HUES64 (cell line): ENCODE measurements at regions not wholly inside any gene's neighbourhood (a gene's known extent, or its start where the extent isn't known, plus 50 kb on each side); places are given as distances from the start of the nearest gene placed in this dataset.
"Not testable (repeated sequence)": the region's sequence is repeated elsewhere in the genome, so short reads cannot be mapped to it uniquely, and the experiment has no call there.

Experiments
- H3K27ac ChIP-seq: 2 replicates; pipeline ENCODE4 v1.7.0; 2013; ENCODE audit warnings: low read depth, low read length, inconsistent platforms
- H3K27me3 ChIP-seq: 2 replicates; pipeline ENCODE4 v1.6.1; 2013; ENCODE audit warnings: mild to moderate bottlenecking, low read length; ENCODE audit not compliant: insufficient read depth
- H3K36me3 ChIP-seq: 2 replicates; pipeline ENCODE4 v1.6.1; 2013; ENCODE audit warnings: mild to moderate bottlenecking, low read length; ENCODE audit not compliant: insufficient read depth
- H3K4me1 ChIP-seq: 2 replicates; pipeline ENCODE4 v1.6.1; 2013; ENCODE audit warnings: mild to moderate bottlenecking, low read length, moderate library complexity; ENCODE audit not compliant: insufficient read depth
- H3K4me3 ChIP-seq: 2 replicates; pipeline ENCODE4 v1.5.1; 2013; ENCODE audit warnings: mild to moderate bottlenecking, low read length, moderate library complexity
- H3K9ac ChIP-seq: 2 replicates; pipeline ENCODE4 v1.6.1; 2013; ENCODE audit warnings: mild to moderate bottlenecking, low read depth, low read length
- H3K9me3 ChIP-seq: 2 replicates; pipeline ENCODE4 v1.6.1; 2013; ENCODE audit warnings: low read depth, low read length; ENCODE audit not compliant: insufficient read depth
- WGBS: fragments of 150-250, 120-280 bp; methylation state at CpG from one replicate; pipeline ENCODE4 v1.1.7; 2013; ENCODE audit warnings: missing lambda C conversion rate; 5-methylcytosine and 5-hydroxymethylcytosine counted together

DNA sequence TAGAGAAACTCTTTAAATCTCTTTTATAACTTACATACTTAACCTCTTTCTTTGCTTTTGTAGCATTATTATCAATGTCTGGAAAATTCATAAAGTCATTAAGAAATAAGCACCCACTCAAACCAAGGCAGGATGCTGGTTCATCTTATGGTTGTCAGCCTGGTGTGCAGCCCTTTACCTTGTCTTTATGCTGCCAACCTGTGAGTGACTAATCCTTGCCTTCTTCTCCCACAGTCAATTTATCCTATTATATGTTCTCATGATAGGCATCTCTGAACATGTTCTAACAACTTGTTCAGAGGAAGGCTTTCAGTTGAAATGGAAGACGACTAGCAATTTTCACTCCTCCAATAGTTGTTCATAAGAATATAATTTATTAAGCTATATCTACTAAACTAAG is 186.9 kb upstream of the CAND1 start:
- no peaks in the 10 kb centered on the region for H3K27me3 ChIP-seq
- no peak overlapping the region for H3K27ac ChIP-seq
- H3K4me1 ChIP-seq = peaks cover 23% of the 10 kb centered on the region
- no peaks in the 10 kb centered on the region for H3K9me3 ChIP-seq
- no peak overlapping the region for H3K9ac ChIP-seq
- WGBS = no CpG with 5 or more reads among the region's 1 CpG
- H3K4me3 ChIP-seq = no peak overlapping the region
- no peaks in the 10 kb centered on the region for H3K36me3 ChIP-seq

- Histone ChIP-seq H3K27ac (no peak overlapping the region), H3K27me3 (no peaks in the 10 kb centered on the region), H3K36me3 (no peaks in the 10 kb centered on the region), H3K9ac (no peak overlapping the region), H3K9me3 (no peaks in the 10 kb centered on the region), H3K4me3 (no peak overlapping the region), H3K4me1 (peaks cover 7% of the 10 kb centered on the region; the same call in 1 of the 2 replicates)
- 85% methylated on average over 2 of the region's 2 CpGs for WGBS
These were observed 183.5 kb upstream of the CAND1 start for GRCh38 chr12:67085699-67086098.

DNA sequence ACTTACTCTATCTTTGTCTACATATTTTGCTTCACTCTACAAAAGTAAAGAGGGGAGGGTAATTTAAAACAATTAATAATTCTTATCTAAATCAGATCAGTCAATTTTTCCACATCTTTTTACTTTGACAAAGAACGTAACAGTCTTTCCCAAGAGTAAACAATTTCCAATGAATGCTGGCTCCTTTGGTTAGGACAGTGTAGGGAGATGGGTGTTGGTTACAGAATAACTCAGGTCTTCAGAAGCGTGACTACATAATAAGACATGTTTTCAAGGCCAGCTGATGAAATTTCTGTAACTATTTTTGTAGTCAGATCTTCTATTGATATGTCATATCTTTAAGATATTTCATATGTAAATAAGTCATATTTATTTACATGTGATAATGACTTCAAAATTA is 183.0 kb upstream of the CAND1 start:
- H3K9me3 ChIP-seq = no peaks in the 10 kb centered on the region
- H3K9ac ChIP-seq = no peak overlapping the region
- H3K27me3 ChIP-seq = no peaks in the 10 kb centered on the region
- H3K27ac ChIP-seq = no peak overlapping the region
- no peak overlapping the region for H3K4me3 ChIP-seq
- peaks cover 7% of the 10 kb centered on the region; the same call in 1 of the 2 replicates for H3K4me1 ChIP-seq
- WGBS = 93% methylated on average over 2 of the region's 2 CpGs
- H3K36me3 ChIP-seq = no peaks in the 10 kb centered on the region

DNA sequence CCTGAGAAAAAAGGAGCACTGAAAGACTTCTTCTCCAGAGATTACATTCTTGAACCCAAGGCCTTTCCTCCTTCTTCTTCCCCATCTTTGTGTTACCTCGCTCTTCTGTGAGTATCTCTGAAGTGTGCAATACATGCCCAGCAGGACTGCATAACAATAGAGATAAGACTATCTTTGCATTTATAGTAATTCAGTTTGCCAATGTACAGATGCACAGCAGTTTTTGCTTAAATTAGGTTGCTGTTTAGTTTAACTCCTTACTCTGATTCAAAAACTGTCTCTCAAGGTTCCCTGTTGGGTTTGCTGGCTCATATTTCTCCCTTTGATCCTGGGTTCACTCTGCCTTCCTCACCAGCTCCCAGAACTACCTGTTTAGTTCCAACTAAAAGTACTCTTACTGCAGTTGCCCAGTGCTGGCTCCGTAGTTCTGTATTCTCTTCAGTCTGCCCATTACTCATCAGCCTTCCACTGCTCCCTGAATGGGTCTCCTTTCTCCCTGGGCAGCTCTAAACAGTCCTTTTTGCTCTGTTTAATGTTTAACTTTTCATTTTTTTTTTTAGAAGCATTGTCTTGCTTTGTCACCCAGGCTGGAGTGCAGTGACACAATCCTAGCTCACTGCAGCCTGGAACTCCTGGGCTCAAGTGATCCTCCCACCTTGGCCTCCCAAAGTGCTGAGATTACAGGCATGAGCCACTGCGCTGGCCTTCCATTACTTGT is 180.6 kb upstream of the CAND1 start:
- Histone ChIP-seq H3K4me1 (peaks cover 7% of the 10 kb centered on the region; the same call in 1 of the 2 replicates), H3K27me3 (no peaks in the 10 kb centered on the region), H3K4me3 (no peak overlapping the region), H3K9ac (no peak overlapping the region), H3K36me3 (no peaks in the 10 kb centered on the region), H3K27ac (no peak overlapping the region), H3K9me3 (no peaks in the 10 kb centered on the region)
- WGBS = 81% methylated on average over 3 of the region's 3 CpGs

DNA sequence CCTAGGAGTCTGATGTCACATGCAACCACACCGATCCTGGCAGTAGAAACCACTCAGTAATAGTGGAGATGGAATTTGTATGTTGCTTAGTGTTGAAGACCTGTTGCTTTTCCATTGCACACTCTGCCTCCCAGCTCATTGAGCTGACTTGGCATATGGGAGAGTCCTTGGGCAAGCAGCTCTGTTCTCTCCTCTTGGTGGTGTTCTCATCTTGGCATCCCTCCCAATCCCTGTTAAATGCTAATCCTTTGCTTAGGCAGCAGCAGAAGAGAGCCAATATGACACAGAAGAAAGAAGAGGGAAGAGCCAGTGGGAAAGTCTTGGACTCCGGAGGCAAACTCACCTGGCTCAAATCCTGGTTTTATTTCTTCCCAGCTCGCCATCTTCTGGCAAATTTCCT is 178.0 kb upstream of the CAND1 start:
- WGBS = 98% methylated on average over 3 of the region's 3 CpGs
- 0 out of 2 replicates have a peak, but pooled peaks cover 3% of the 10 kb centered on the region for H3K4me1 ChIP-seq
- no peak overlapping the region for H3K27ac ChIP-seq
- H3K27me3 ChIP-seq = no peaks in the 10 kb centered on the region
- no peak overlapping the region for H3K9ac ChIP-seq
- no peak overlapping the region for H3K4me3 ChIP-seq
- no peaks in the 10 kb centered on the region for H3K36me3 ChIP-seq
- H3K9me3 ChIP-seq = no peaks in the 10 kb centered on the region

GRCh38 chr12:67091678-67092077 is 177.5 kb upstream of the CAND1 start:
- H3K9me3 ChIP-seq = no peaks in the 10 kb centered on the region
- no peak overlapping the region for H3K4me3 ChIP-seq
- no peaks in the 10 kb centered on the region for H3K27me3 ChIP-seq
- no peak overlapping the region for H3K27ac ChIP-seq
- 0 out of 2 replicates have a peak, but pooled peaks cover 3% of the 10 kb centered on the region for H3K4me1 ChIP-seq
- WGBS = 60% methylated on average over 1 of the region's 1 CpG
- H3K36me3 ChIP-seq = no peaks in the 10 kb centered on the region
- H3K9ac ChIP-seq = no peak overlapping the region

GRCh38 chr12:67092934-67093333 is 176.2 kb upstream of the CAND1 start:
- not testable (repeated sequence) for H3K4me1 ChIP-seq, H3K9ac ChIP-seq, H3K9me3 ChIP-seq, H3K27me3 ChIP-seq, H3K4me3 ChIP-seq, H3K36me3 ChIP-seq, H3K27ac ChIP-seq
- 89% methylated on average over 2 of the region's 2 CpGs for WGBS

- no peaks in the 10 kb centered on the region for H3K9me3 ChIP-seq
- H3K4me1 ChIP-seq = no peaks in the 10 kb centered on the region
- no peaks in the 10 kb centered on the region for H3K36me3 ChIP-seq
- H3K27ac ChIP-seq = no peak overlapping the region
- no peak overlapping the region for H3K4me3 ChIP-seq
- WGBS = 90% methylated on average over 1 of the region's 2 CpGs
- H3K27me3 ChIP-seq = no peaks in the 10 kb centered on the region
- no peak overlapping the region for H3K9ac ChIP-seq
These were observed 172.4 kb upstream of the CAND1 start for GRCh38 chr12:67096533-67097318.

GRCh38 chr12:67099858-67100257 is 169.3 kb upstream of the CAND1 start:
- Histone ChIP-seq H3K4me1 (0 out of 2 replicates have a peak, but pooled peaks cover 4% of the 10 kb centered on the region), H3K27me3 (no peaks in the 10 kb centered on the region), H3K36me3 (no peaks in the 10 kb centered on the region), H3K9ac (no peak overlapping the region), H3K9me3 (no peaks in the 10 kb centered on the region), H3K27ac (no peak overlapping the region), H3K4me3 (no peak overlapping the region)
- 91% methylated on average over 3 of the region's 3 CpGs for WGBS

DNA sequence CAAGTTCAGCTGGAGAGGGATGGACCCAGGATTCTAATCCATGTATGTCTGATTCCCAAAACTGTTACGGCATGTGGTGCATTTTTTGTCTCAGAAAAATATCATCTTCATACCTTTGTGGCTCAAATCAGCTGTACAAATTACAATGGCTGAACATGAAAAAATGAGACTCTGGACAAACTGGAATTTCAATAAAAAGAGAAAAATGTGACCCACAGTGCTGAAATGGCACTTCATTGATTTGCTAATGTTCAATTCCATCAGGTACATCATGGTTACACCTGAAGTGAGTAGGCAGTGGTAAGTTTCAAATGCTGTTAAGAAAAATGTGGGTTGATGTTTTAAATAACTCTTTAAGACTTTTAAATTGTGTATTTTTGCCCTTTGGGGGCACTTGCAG is 165.6 kb upstream of the CAND1 start:
- Histone ChIP-seq H3K4me3 (no peak overlapping the region), H3K27ac (no peak overlapping the region), H3K9me3 (no peaks in the 10 kb centered on the region), H3K9ac (no peak overlapping the region), H3K27me3 (no peaks in the 10 kb centered on the region), H3K36me3 (no peaks in the 10 kb centered on the region), H3K4me1 (0 out of 2 replicates have a peak, but pooled peaks cover 4% of the 10 kb centered on the region)
- 93% methylated on average over 1 of the region's 1 CpG for WGBS

GRCh38 chr12:67107235-67107634 is 161.9 kb upstream of the CAND1 start:
- no peaks in the 10 kb centered on the region for H3K9me3 ChIP-seq
- H3K4me1 ChIP-seq = 0 out of 2 replicates have a peak, but pooled peaks cover 6% of the 10 kb centered on the region
- H3K9ac ChIP-seq = no peak overlapping the region
- H3K27me3 ChIP-seq = no peaks in the 10 kb centered on the region
- H3K27ac ChIP-seq = no peak overlapping the region
- no peak overlapping the region for H3K4me3 ChIP-seq
- H3K36me3 ChIP-seq = no peaks in the 10 kb centered on the region
- WGBS = 85% methylated on average over 1 of the region's 1 CpG
